ENCODE measurements at regions not wholly inside any gene's neighbourhood (a gene's known extent, or its start where the extent isn't known, plus 50 kb on each side); places are given as distances from the start of the nearest gene placed in this dataset.

- no peak for TF ChIP-seq CTCF (IDR thresholded peaks at IDR 0.05 in 4 of 5, conservative IDR thresholded peaks at IDR 0.05 in 1 of 5)
- TF ChIP-seq POLR2A (IDR thresholded peaks at IDR 0.05), result no peak
Measured at GRCh38 chr18:71252351-71252865, 963.6 kb downstream of the SOCS6 start.
